HT-29 (cell line): ENCODE measurements at regions not wholly inside any gene's neighbourhood (a gene's known extent, or its start where the extent isn't known, plus 50 kb on each side); places are given as distances from the start of the nearest gene placed in this dataset.

Source experiments
- DNase-seq: peaks from one replicate; pipeline ENCODE4 v3.0.0-alpha.2; 2015; ENCODE audit warnings: low spot score

- DNase-seq = peak; percentile 68
Observed at GRCh38 chr16:8519179-8519578, 71.1 kb downstream of the TMEM114 start.

GRCh38 chr16:8517280-8517679 is 73.0 kb downstream of the TMEM114 start:
- peak; percentile 25 for DNase-seq

GRCh38 chr16:8516471-8516870 is 73.8 kb downstream of the TMEM114 start:
- no peak for DNase-seq

GRCh38 chr16:8512941-8513624 is 77.2 kb downstream of the TMEM114 start:
- no peak for DNase-seq

- DNase-seq = no peak
Observed at GRCh38 chr16:8511464-8511863, 78.8 kb downstream of the TMEM114 start.

GRCh38 chr16:8510160-8510559 is 80.2 kb downstream of the TMEM114 start:
- no peak for DNase-seq

GRCh38 chr16:8505327-8505991 is 84.9 kb downstream of the TMEM114 start:
- peak; percentile 75 for DNase-seq

- no peak for DNase-seq
Observed at GRCh38 chr16:8502446-8502845, 87.9 kb downstream of the TMEM114 start.

GRCh38 chr16:8500351-8500750 is 90.0 kb downstream of the TMEM114 start:
- DNase-seq = no peak

GRCh38 chr16:8496364-8496763 is 93.9 kb downstream of the TMEM114 start:
- no peak for DNase-seq

- DNase-seq = no peak
Observed at GRCh38 chr16:8493972-8494371, 96.3 kb downstream of the TMEM114 start.

- DNase-seq = no peak
Observed at GRCh38 chr16:8492690-8493089, 97.6 kb downstream of the TMEM114 start.

- DNase-seq = no peak
Observed at GRCh38 chr16:8489580-8489979, 100.7 kb downstream of the TMEM114 start.

GRCh38 chr16:8486985-8487384 is 103.3 kb downstream of the TMEM114 start:
- no peak for DNase-seq

GRCh38 chr16:8483396-8483795 is 106.9 kb downstream of the TMEM114 start:
- no peak for DNase-seq

- no peak for DNase-seq
Observed at GRCh38 chr16:8481810-8482209, 108.5 kb downstream of the TMEM114 start.

- DNase-seq = no peak
Observed at GRCh38 chr16:8476824-8477223, 113.5 kb downstream of the TMEM114 start.

- no peak for DNase-seq
Observed at GRCh38 chr16:8474587-8474986, 115.7 kb downstream of the TMEM114 start.

GRCh38 chr16:8469102-8469778 is 121.1 kb downstream of the TMEM114 start:
- no peak for DNase-seq

GRCh38 chr16:8464979-8465378 is 125.3 kb downstream of the TMEM114 start:
- no peak for DNase-seq

GRCh38 chr16:8459085-8459733 is 131.1 kb downstream of the TMEM114 start:
- no peak for DNase-seq

GRCh38 chr16:8458481-8459046 is 131.7 kb downstream of the TMEM114 start:
- DNase-seq = no peak
